NCI-H1436 (cell line): ENCODE measurements at regions not wholly inside any gene's neighbourhood (a gene's known extent, or its start where the extent isn't known, plus 50 kb on each side); places are given as distances from the start of the nearest gene placed in this dataset.

Experiments used
- DNase-seq: peaks from one replicate; lab custom pipeline; 2025; lab: John Stamatoyannopoulos, UW

- no peak for DNase-seq
Observed at GRCh38 chr6:92945799-92946198, 473.6 kb downstream of the EPHA7 start.

GRCh38 chr6:92944132-92944531 is 475.2 kb downstream of the EPHA7 start:
- DNase-seq: no peak

GRCh38 chr6:92942549-92942948 is 476.8 kb downstream of the EPHA7 start:
- no peak for DNase-seq

GRCh38 chr6:92934625-92935024 is 484.7 kb downstream of the EPHA7 start:
- DNase-seq: no peak

GRCh38 chr6:92930171-92930570 is 489.2 kb downstream of the EPHA7 start:
- no peak for DNase-seq

- DNase-seq: no peak
Observed at GRCh38 chr6:92922216-92922806, 497.0 kb downstream of the EPHA7 start.

GRCh38 chr6:92915466-92915865 is 503.9 kb downstream of the EPHA7 start:
- DNase-seq: no peak

GRCh38 chr6:92911301-92911700 is 508.1 kb downstream of the EPHA7 start:
- DNase-seq: no peak

GRCh38 chr6:92910646-92911045 is 508.7 kb downstream of the EPHA7 start:
- no peak for DNase-seq

GRCh38 chr6:92906385-92906784 is 513.0 kb downstream of the EPHA7 start:
- no peak for DNase-seq

- DNase-seq: no peak
Observed at GRCh38 chr6:92893741-92894140, 525.6 kb downstream of the EPHA7 start.

GRCh38 chr6:92892626-92893170 is 526.7 kb downstream of the EPHA7 start:
- no peak for DNase-seq

- DNase-seq: no peak
Observed at GRCh38 chr6:92888316-92888715, 531.0 kb downstream of the EPHA7 start.

GRCh38 chr6:92887871-92888270 is 531.5 kb downstream of the EPHA7 start:
- DNase-seq: no peak

- no peak for DNase-seq
Observed at GRCh38 chr6:92879526-92879925, 539.8 kb downstream of the EPHA7 start.

- no peak for DNase-seq
Observed at GRCh38 chr6:92864966-92865555, 554.3 kb downstream of the EPHA7 start.

GRCh38 chr6:92849636-92850035 is 569.7 kb downstream of the EPHA7 start:
- DNase-seq: no peak

- no peak for DNase-seq
Observed at GRCh38 chr6:92848901-92849300, 570.5 kb downstream of the EPHA7 start.

- DNase-seq: no peak
Observed at GRCh38 chr6:92848459-92848858, 570.9 kb downstream of the EPHA7 start.

- no peak for DNase-seq
Observed at GRCh38 chr6:92847988-92848387, 571.4 kb downstream of the EPHA7 start.

GRCh38 chr6:92840246-92840930 is 579.0 kb downstream of the EPHA7 start:
- DNase-seq: no peak

GRCh38 chr6:92828788-92829187 is 590.6 kb downstream of the EPHA7 start:
- DNase-seq: no peak

GRCh38 chr6:92827104-92827503 is 592.3 kb downstream of the EPHA7 start:
- DNase-seq: no peak
